ENCODE measurements at regions not wholly inside any gene's neighbourhood (a gene's known extent, or its start where the extent isn't known, plus 50 kb on each side); places are given as distances from the start of the nearest gene placed in this dataset.

- no peak for TF ChIP-seq CTCF (IDR thresholded peaks at IDR 0.05)
- no peak for TF ChIP-seq POLR2A (IDR thresholded peaks at IDR 0.05)
- no peak for TF ChIP-seq POLR2AphosphoS5 (IDR thresholded peaks at IDR 0.05)
Measured at GRCh38 chr2:183490489-183490888, 366.2 kb downstream of the NUP35 start.
